ENCODE measurements at regions not wholly inside any gene's neighbourhood (a gene's known extent, or its start where the extent isn't known, plus 50 kb on each side); places are given as distances from the start of the nearest gene placed in this dataset.

DNA sequence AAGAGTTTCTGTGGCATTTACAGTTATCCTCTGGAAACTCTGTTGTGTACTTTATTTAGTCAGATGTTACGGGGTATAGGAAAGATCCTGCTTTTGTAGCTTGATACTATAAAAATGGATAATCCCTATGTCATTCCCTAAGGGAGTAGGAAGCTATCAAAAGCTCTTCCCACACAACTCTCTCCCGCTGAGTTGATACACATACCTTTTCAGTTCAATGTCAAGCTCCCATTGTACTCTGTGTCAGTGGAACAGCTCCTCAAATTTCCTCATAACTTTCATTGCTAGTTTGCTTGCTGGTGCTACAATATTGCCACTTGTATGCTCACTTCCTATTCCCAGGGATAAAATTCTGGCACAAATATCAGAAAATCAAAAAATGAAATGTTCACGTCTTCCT is 893.3 kb upstream of the GBE1 start:
- no peaks in the 10 kb centered on the region for H3K9me3 ChIP-seq (ENCODE audit: control extremely low read depth in 1 of 5, control insufficient read depth in 4 of 5, insufficient read depth in 2 of 5, low read depth in 1 of 5, low read length in 4 of 5)
- no peaks in the 10 kb centered on the region for H3K27me3 ChIP-seq (replicated peaks in 2 of 5; ENCODE audit: control insufficient read depth in 4 of 5, insufficient read depth in 5 of 5, low read length in 4 of 5)
- POLR2A ChIA-PET: no interaction called here
- no peaks in the 10 kb centered on the region for H3K36me3 ChIP-seq (ENCODE audit: control insufficient read depth in 4 of 4, insufficient read depth in 4 of 4, low read length in 3 of 4)
- H3K27ac ChIP-seq (ENCODE audit: insufficient read depth in 1 of 2, low read depth in 1 of 2, low read length in 2 of 2, poor library complexity in 1 of 2, severe bottlenecking in 2 of 2): no peak overlapping the region
- H3K4me3 ChIP-seq (ENCODE audit: control insufficient read depth in 1 of 7, extremely low read depth in 1 of 7, insufficient read depth in 4 of 7, low read depth in 2 of 7, low read length in 6 of 7): no peak overlapping the region
- DNase-seq: no peak
- CTCF ChIA-PET: no interaction called here
- no peaks in the 10 kb centered on the region for H3K4me1 ChIP-seq (ENCODE audit: control extremely low read depth in 1 of 4, control insufficient read depth in 4 of 4, insufficient read depth in 4 of 4, low read length in 3 of 4)
- WGBS (ENCODE audit: insufficient coverage): 100% methylated on average over 1 of the region's 3 CpGs

DNA sequence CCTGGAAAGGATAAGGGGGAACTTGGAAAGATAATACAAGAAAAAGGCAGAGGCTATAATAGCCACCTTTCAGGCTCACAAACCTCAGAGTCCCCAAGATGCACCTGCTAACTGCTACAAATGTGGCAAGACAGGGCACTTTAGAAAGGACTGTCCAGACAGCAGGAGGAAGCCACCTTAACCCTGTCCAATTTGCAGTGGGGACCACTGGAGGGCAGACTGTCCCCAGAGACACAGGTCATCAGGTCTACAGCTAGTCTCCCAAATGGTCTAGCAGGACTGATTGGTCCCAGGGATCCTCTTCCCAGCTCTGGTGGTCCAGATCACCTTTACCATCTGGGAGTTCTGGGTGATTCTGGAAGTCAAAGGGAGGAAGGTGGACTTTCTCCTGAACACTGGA is 882.5 kb upstream of the GBE1 start:
- H3K36me3 ChIP-seq (ENCODE audit: control insufficient read depth in 4 of 4, insufficient read depth in 4 of 4, low read length in 3 of 4): no peaks in the 10 kb centered on the region
- no peaks in the 10 kb centered on the region for H3K4me1 ChIP-seq (ENCODE audit: control extremely low read depth in 1 of 4, control insufficient read depth in 4 of 4, insufficient read depth in 4 of 4, low read length in 3 of 4)
- POLR2A ChIA-PET: no interaction called here
- no peaks in the 10 kb centered on the region for H3K27me3 ChIP-seq (replicated peaks in 2 of 5; ENCODE audit: control insufficient read depth in 4 of 5, insufficient read depth in 5 of 5, low read length in 4 of 5)
- no peak overlapping the region for H3K4me3 ChIP-seq (ENCODE audit: control insufficient read depth in 1 of 7, extremely low read depth in 1 of 7, insufficient read depth in 4 of 7, low read depth in 2 of 7, low read length in 6 of 7)
- no peak overlapping the region for H3K27ac ChIP-seq (ENCODE audit: insufficient read depth in 1 of 2, low read depth in 1 of 2, low read length in 2 of 2, poor library complexity in 1 of 2, severe bottlenecking in 2 of 2)
- DNase-seq: no peak
- CTCF ChIA-PET: no interaction called here
- no peaks in the 10 kb centered on the region for H3K9me3 ChIP-seq (ENCODE audit: control extremely low read depth in 1 of 5, control insufficient read depth in 4 of 5, insufficient read depth in 2 of 5, low read depth in 1 of 5, low read length in 4 of 5)

DNA sequence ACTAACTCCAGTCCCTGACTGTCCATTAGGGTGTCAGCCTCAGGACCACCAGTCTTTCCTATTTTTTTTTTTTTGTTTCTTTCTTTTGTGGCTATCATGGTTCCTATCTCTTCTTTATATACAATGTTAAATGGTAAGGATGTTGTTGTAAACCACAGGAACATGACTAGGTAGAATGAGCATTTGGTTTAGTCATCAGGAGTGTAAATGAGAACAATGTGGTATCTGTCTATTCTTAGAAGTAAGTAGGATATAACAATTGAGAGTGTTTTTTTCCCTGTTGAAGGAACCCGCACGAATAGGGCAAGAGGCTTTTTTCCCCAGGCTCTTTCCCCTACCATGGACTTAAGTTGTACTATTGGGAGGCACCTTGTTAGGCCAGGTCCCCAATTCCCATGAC is 880.3 kb upstream of the GBE1 start:
- Histone ChIP-seq H3K9me3 (ENCODE audit: control extremely low read depth in 1 of 5, control insufficient read depth in 4 of 5, insufficient read depth in 2 of 5, low read depth in 1 of 5, low read length in 4 of 5) (no peaks in the 10 kb centered on the region), H3K27ac (ENCODE audit: insufficient read depth in 1 of 2, low read depth in 1 of 2, low read length in 2 of 2, poor library complexity in 1 of 2, severe bottlenecking in 2 of 2) (no peak overlapping the region), H3K4me3 (ENCODE audit: control insufficient read depth in 1 of 7, extremely low read depth in 1 of 7, insufficient read depth in 4 of 7, low read depth in 2 of 7, low read length in 6 of 7) (no peak overlapping the region), H3K4me1 (ENCODE audit: control extremely low read depth in 1 of 4, control insufficient read depth in 4 of 4, insufficient read depth in 4 of 4, low read length in 3 of 4) (no peaks in the 10 kb centered on the region), H3K36me3 (ENCODE audit: control insufficient read depth in 4 of 4, insufficient read depth in 4 of 4, low read length in 3 of 4) (no peaks in the 10 kb centered on the region), H3K27me3 (replicated peaks in 2 of 5; ENCODE audit: control insufficient read depth in 4 of 5, insufficient read depth in 5 of 5, low read length in 4 of 5) (no peaks in the 10 kb centered on the region)
- CTCF ChIA-PET: no interaction called here
- no CpG with 5 or more reads among the region's 2 CpGs for WGBS (ENCODE audit: insufficient coverage)
- POLR2A ChIA-PET: no interaction called here
- no peak for DNase-seq

GRCh38 chr3:82640254-82640653 is 878.8 kb upstream of the GBE1 start:
- H3K4me1 ChIP-seq (ENCODE audit: control extremely low read depth in 1 of 4, control insufficient read depth in 4 of 4, insufficient read depth in 4 of 4, low read length in 3 of 4): no peaks in the 10 kb centered on the region
- POLR2A ChIA-PET: no interaction called here
- H3K4me3 ChIP-seq (ENCODE audit: control insufficient read depth in 1 of 7, extremely low read depth in 1 of 7, insufficient read depth in 4 of 7, low read depth in 2 of 7, low read length in 6 of 7): no peak overlapping the region
- CTCF ChIA-PET: no interaction called here
- DNase-seq: no peak
- WGBS (ENCODE audit: insufficient coverage): 70% methylated on average over 1 of the region's 3 CpGs
- H3K36me3 ChIP-seq (ENCODE audit: control insufficient read depth in 4 of 4, insufficient read depth in 4 of 4, low read length in 3 of 4): no peaks in the 10 kb centered on the region
- no peaks in the 10 kb centered on the region for H3K27me3 ChIP-seq (replicated peaks in 2 of 5; ENCODE audit: control insufficient read depth in 4 of 5, insufficient read depth in 5 of 5, low read length in 4 of 5)
- no peaks in the 10 kb centered on the region for H3K9me3 ChIP-seq (ENCODE audit: control extremely low read depth in 1 of 5, control insufficient read depth in 4 of 5, insufficient read depth in 2 of 5, low read depth in 1 of 5, low read length in 4 of 5)
- no peak overlapping the region for H3K27ac ChIP-seq (ENCODE audit: insufficient read depth in 1 of 2, low read depth in 1 of 2, low read length in 2 of 2, poor library complexity in 1 of 2, severe bottlenecking in 2 of 2)

- 100% methylated on average over 2 of the region's 5 CpGs for WGBS (ENCODE audit: insufficient coverage)
- no peaks in the 10 kb centered on the region for H3K27me3 ChIP-seq (replicated peaks in 2 of 5; ENCODE audit: control insufficient read depth in 4 of 5, insufficient read depth in 5 of 5, low read length in 4 of 5)
- no peaks in the 10 kb centered on the region for H3K36me3 ChIP-seq (ENCODE audit: control insufficient read depth in 4 of 4, insufficient read depth in 4 of 4, low read length in 3 of 4)
- POLR2A ChIA-PET: no interaction called here
- no peaks in the 10 kb centered on the region for H3K4me1 ChIP-seq (ENCODE audit: control extremely low read depth in 1 of 4, control insufficient read depth in 4 of 4, insufficient read depth in 4 of 4, low read length in 3 of 4)
- no peak for DNase-seq
- H3K27ac ChIP-seq (ENCODE audit: insufficient read depth in 1 of 2, low read depth in 1 of 2, low read length in 2 of 2, poor library complexity in 1 of 2, severe bottlenecking in 2 of 2): no peak overlapping the region
- CTCF ChIA-PET: no interaction called here
- H3K4me3 ChIP-seq (ENCODE audit: control insufficient read depth in 1 of 7, extremely low read depth in 1 of 7, insufficient read depth in 4 of 7, low read depth in 2 of 7, low read length in 6 of 7): no peak overlapping the region
- H3K9me3 ChIP-seq (ENCODE audit: control extremely low read depth in 1 of 5, control insufficient read depth in 4 of 5, insufficient read depth in 2 of 5, low read depth in 1 of 5, low read length in 4 of 5): no peaks in the 10 kb centered on the region
Measured at GRCh38 chr3:82637574-82637973, 876.1 kb upstream of the GBE1 start.

DNA sequence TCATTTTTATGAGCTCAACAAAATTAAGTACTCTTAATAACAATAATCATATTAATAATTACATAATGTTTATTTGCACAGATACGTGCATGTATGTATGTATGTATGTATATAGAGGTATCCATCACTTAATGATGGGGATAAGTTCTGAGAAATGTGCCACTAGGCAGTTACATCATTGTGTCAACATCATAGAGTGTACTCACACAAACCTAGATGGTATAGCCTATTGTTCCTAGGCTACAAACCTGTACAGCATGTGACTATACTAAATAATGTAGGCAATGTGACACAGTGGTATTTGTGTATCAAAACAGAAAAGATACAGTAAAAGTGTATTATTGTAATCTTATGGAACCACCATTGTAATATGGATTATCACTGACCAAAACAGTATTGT is 874.7 kb upstream of the GBE1 start:
- no peak overlapping the region for H3K4me3 ChIP-seq (ENCODE audit: control insufficient read depth in 1 of 7, extremely low read depth in 1 of 7, insufficient read depth in 4 of 7, low read depth in 2 of 7, low read length in 6 of 7)
- ChIA-PET CTCF (no interaction called here), POLR2A (no interaction called here)
- no CpG with 5 or more reads among the region's 1 CpG for WGBS (ENCODE audit: insufficient coverage)
- H3K27ac ChIP-seq (ENCODE audit: insufficient read depth in 1 of 2, low read depth in 1 of 2, low read length in 2 of 2, poor library complexity in 1 of 2, severe bottlenecking in 2 of 2): no peak overlapping the region
- no peaks in the 10 kb centered on the region for H3K27me3 ChIP-seq (replicated peaks in 2 of 5; ENCODE audit: control insufficient read depth in 4 of 5, insufficient read depth in 5 of 5, low read length in 4 of 5)
- H3K36me3 ChIP-seq (ENCODE audit: control insufficient read depth in 4 of 4, insufficient read depth in 4 of 4, low read length in 3 of 4): no peaks in the 10 kb centered on the region
- no peaks in the 10 kb centered on the region for H3K4me1 ChIP-seq (ENCODE audit: control extremely low read depth in 1 of 4, control insufficient read depth in 4 of 4, insufficient read depth in 4 of 4, low read length in 3 of 4)
- DNase-seq: no peak
- no peaks in the 10 kb centered on the region for H3K9me3 ChIP-seq (ENCODE audit: control extremely low read depth in 1 of 5, control insufficient read depth in 4 of 5, insufficient read depth in 2 of 5, low read depth in 1 of 5, low read length in 4 of 5)

DNA sequence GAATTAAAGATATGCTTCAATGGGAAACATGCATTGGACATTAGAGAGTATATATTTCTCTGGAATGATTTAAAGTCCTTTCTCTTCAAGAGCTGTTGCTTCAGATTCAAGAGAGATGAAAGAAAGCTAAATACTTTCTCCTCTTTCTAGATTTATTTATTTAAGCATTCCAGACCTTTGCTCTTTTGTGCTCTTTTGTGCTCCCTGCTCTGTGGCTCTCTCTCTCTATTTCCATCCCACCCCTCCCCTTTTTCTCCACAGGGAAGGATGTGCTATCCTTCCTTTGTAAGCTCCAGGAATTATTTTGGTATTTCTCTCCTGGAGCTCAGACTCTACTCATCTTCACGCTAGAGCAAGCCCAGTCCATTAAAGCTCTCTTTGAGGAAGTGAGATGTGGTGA is 871.9 kb upstream of the GBE1 start:
- Histone ChIP-seq H3K27me3 (replicated peaks in 2 of 5; ENCODE audit: control insufficient read depth in 4 of 5, insufficient read depth in 5 of 5, low read length in 4 of 5) (no peaks in the 10 kb centered on the region), H3K4me1 (ENCODE audit: control extremely low read depth in 1 of 4, control insufficient read depth in 4 of 4, insufficient read depth in 4 of 4, low read length in 3 of 4) (no peaks in the 10 kb centered on the region), H3K4me3 (ENCODE audit: control insufficient read depth in 1 of 7, extremely low read depth in 1 of 7, insufficient read depth in 4 of 7, low read depth in 2 of 7, low read length in 6 of 7) (no peak overlapping the region), H3K36me3 (ENCODE audit: control insufficient read depth in 4 of 4, insufficient read depth in 4 of 4, low read length in 3 of 4) (no peaks in the 10 kb centered on the region), H3K9me3 (ENCODE audit: control extremely low read depth in 1 of 5, control insufficient read depth in 4 of 5, insufficient read depth in 2 of 5, low read depth in 1 of 5, low read length in 4 of 5) (no peaks in the 10 kb centered on the region), H3K27ac (ENCODE audit: insufficient read depth in 1 of 2, low read depth in 1 of 2, low read length in 2 of 2, poor library complexity in 1 of 2, severe bottlenecking in 2 of 2) (no peak overlapping the region)
- POLR2A ChIA-PET: no interaction called here
- CTCF ChIA-PET: interaction anchor here (0.7 to 1.1 kb wide), 2 partner anchors 23 to 367 kb away, joined by 3 read pairs; no protein-coding TSS in a partner anchor
- DNase-seq: no peak
- no CpG with 5 or more reads among the region's 1 CpG for WGBS (ENCODE audit: insufficient coverage)

GRCh38 chr3:82629937-82630336 is 868.5 kb upstream of the GBE1 start:
- 100% methylated on average over 1 of the region's 3 CpGs for WGBS (ENCODE audit: insufficient coverage)
- no peak overlapping the region for H3K4me3 ChIP-seq (ENCODE audit: control insufficient read depth in 1 of 7, extremely low read depth in 1 of 7, insufficient read depth in 4 of 7, low read depth in 2 of 7, low read length in 6 of 7)
- CTCF ChIA-PET: no interaction called here
- H3K27ac ChIP-seq (ENCODE audit: insufficient read depth in 1 of 2, low read depth in 1 of 2, low read length in 2 of 2, poor library complexity in 1 of 2, severe bottlenecking in 2 of 2): no peak overlapping the region
- no peaks in the 10 kb centered on the region for H3K4me1 ChIP-seq (ENCODE audit: control extremely low read depth in 1 of 4, control insufficient read depth in 4 of 4, insufficient read depth in 4 of 4, low read length in 3 of 4)
- H3K9me3 ChIP-seq (ENCODE audit: control extremely low read depth in 1 of 5, control insufficient read depth in 4 of 5, insufficient read depth in 2 of 5, low read depth in 1 of 5, low read length in 4 of 5): no peaks in the 10 kb centered on the region
- POLR2A ChIA-PET: no interaction called here
- no peaks in the 10 kb centered on the region for H3K36me3 ChIP-seq (ENCODE audit: control insufficient read depth in 4 of 4, insufficient read depth in 4 of 4, low read length in 3 of 4)
- DNase-seq: no peak
- no peaks in the 10 kb centered on the region for H3K27me3 ChIP-seq (replicated peaks in 2 of 5; ENCODE audit: control insufficient read depth in 4 of 5, insufficient read depth in 5 of 5, low read length in 4 of 5)

Data from common myeloid progenitor, CD34-positive (primary cell).